NT2/D1 (cell line): ENCODE measurements at regions not wholly inside any gene's neighbourhood (a gene's known extent, or its start where the extent isn't known, plus 50 kb on each side); places are given as distances from the start of the nearest gene placed in this dataset.

Experiments used
- DNase-seq: peaks from one replicate; pipeline ENCODE4 v3.0.0-alpha.2; 2011; ENCODE audit warnings: low read depth, low spot score
- H3K27me3 ChIP-seq: 2 replicates; pipeline ENCODE4 v1.6.0; 2011; ENCODE audit warnings: mild to moderate bottlenecking; ENCODE audit not compliant: insufficient read length, insufficient read depth
- H3K36me3 ChIP-seq: 2 replicates; pipeline ENCODE4 v1.6.1; 2011; ENCODE audit warnings: mild to moderate bottlenecking, low read length, mixed read lengths; ENCODE audit not compliant: insufficient read depth, insufficient read length
- H3K4me1 ChIP-seq: 2 replicates; pipeline ENCODE4 v1.5.1; 2011; ENCODE audit not compliant: insufficient read depth, insufficient read length
- H3K4me3 ChIP-seq: 2 replicates; pipeline ENCODE4 v1.5.1; 2011; ENCODE audit warnings: low read depth; ENCODE audit not compliant: insufficient read length
- H3K9ac ChIP-seq: 2 replicates; pipeline ENCODE4 v1.6.0; 2011; ENCODE audit warnings: low read depth; ENCODE audit not compliant: insufficient read length
- H3K9me3 ChIP-seq: 2 replicates; pipeline ENCODE4 v1.5.1; 2011; ENCODE audit warnings: mild to moderate bottlenecking, low read length; ENCODE audit not compliant: insufficient read depth
- SUZ12 ChIP-seq: IDR thresholded peaks from 2 replicates; pipeline ENCODE4 v1.6.1; 2011; ENCODE audit not compliant: insufficient read length, insufficient read depth; ENCODE audit errors: extremely low read depth
- YY1 ChIP-seq: IDR thresholded peaks from 2 replicates; pipeline ENCODE4 v1.6.1; 2011; ENCODE audit not compliant: insufficient read length, insufficient read depth
- ZNF274 ChIP-seq: IDR thresholded peaks from 2 replicates; pipeline ENCODE4 v1.6.1; 2011; ENCODE audit warnings: mild to moderate bottlenecking, low read depth, low read length

DNA sequence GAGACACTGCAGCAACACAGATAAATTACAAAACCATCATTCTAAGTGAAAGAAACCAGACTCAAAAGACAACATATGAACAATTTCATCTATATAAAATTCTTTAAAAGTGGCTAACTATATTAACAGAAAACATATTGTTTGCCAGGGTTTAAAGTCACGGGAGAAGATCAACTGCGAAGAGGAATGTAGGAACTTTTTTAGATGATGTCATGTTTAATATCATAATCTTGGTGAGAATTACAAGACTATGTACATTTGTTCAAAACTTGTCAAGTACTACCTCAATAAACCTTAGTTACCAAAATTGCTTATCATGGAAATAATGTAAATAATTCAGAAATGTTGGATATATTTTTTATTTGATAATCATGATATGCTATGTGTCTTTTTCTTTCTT is 395.1 kb upstream of the PLSCR5 start:
- H3K9me3 ChIP-seq: no peaks in the 10 kb centered on the region
- TF ChIP-seq SUZ12 (no peak), YY1 (no peak), ZNF274 (no peak)
- no peaks in the 10 kb centered on the region for H3K4me1 ChIP-seq
- no peak overlapping the region for H3K9ac ChIP-seq
- DNase-seq: no peak
- no peak overlapping the region for H3K4me3 ChIP-seq
- H3K27me3 ChIP-seq: no peaks in the 10 kb centered on the region
- no peaks in the 10 kb centered on the region for H3K36me3 ChIP-seq

DNA sequence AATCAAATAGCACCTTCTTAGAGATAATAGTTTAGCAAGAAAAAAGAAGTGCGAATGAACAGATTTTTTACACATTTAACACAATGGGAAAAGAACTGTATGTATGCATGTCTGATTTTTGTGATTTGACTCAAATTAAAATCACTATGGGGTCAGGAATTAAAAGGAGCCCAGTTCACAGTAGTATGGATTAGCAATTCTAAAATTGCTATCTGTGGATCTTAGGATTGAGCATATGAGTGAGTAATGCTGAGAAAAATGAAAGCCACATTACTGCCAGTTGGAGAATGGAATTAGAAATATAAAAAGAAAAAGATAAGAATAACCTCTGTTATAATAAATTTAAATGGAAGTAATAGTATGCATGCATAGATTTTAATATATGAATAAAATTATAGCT is 386.8 kb upstream of the PLSCR5 start:
- TF ChIP-seq SUZ12 (no peak), ZNF274 (no peak), YY1 (no peak)
- H3K27me3 ChIP-seq: no peaks in the 10 kb centered on the region

DNA sequence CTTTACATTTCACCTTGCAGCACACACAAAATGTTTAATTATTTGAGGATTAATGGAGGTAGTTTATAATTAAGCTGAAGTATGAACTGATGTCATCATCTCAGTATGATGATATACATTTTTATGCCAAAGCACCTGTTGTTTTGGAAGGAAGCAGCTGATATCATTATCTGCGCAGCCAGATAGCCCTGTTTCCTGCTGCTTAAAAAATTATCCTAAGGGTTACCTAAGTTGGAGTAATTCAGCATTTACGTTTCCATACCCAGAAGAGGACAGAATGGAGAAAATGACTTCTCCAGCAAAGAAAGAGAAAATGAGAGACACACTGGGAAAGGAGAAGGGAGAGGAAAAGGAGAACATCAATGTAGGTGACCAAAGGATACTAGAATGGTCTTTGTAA is 370.3 kb upstream of the PLSCR5 start:
- H3K9ac ChIP-seq: no peak overlapping the region
- H3K4me1 ChIP-seq: no peaks in the 10 kb centered on the region
- no peaks in the 10 kb centered on the region for H3K9me3 ChIP-seq
- no peaks in the 10 kb centered on the region for H3K27me3 ChIP-seq
- no peak for DNase-seq
- H3K36me3 ChIP-seq: no peaks in the 10 kb centered on the region
- no peak overlapping the region for H3K4me3 ChIP-seq
- no peak for TF ChIP-seq SUZ12

More for the DNA sequence above, 386.8 kb upstream of the PLSCR5 start:
- no peak overlapping the region for H3K9ac ChIP-seq
- H3K36me3 ChIP-seq: no peaks in the 10 kb centered on the region
- H3K9me3 ChIP-seq: no peaks in the 10 kb centered on the region
- no peak for DNase-seq
- no peaks in the 10 kb centered on the region for H3K4me1 ChIP-seq
- H3K4me3 ChIP-seq: no peak overlapping the region

DNA sequence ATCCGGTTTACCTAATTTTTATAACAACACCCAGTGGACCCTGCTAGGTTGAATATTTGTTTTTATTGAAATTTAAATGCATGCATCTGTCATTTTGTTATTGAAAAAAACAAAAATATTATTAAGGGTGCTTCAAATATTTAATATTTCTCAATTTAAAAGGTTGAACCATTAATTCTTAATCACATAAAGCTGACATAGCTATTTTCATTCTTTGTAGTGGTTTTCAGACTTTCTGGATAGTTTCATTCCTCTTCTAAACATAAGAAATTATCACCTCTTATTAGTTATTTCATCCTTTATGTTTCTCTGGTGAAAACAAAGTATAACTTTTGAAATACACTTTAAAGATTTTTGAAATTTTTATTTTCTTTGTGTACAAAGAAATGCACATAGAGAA is 369.9 kb upstream of the PLSCR5 start:
- TF ChIP-seq YY1 (no peak), SUZ12 (no peak), ZNF274 (no peak)
- no peak for DNase-seq
- H3K4me1 ChIP-seq: no peaks in the 10 kb centered on the region
- H3K27me3 ChIP-seq: no peaks in the 10 kb centered on the region
- H3K4me3 ChIP-seq: no peak overlapping the region
- H3K36me3 ChIP-seq: no peaks in the 10 kb centered on the region
- H3K9ac ChIP-seq: no peak overlapping the region
- H3K9me3 ChIP-seq: no peaks in the 10 kb centered on the region

DNA sequence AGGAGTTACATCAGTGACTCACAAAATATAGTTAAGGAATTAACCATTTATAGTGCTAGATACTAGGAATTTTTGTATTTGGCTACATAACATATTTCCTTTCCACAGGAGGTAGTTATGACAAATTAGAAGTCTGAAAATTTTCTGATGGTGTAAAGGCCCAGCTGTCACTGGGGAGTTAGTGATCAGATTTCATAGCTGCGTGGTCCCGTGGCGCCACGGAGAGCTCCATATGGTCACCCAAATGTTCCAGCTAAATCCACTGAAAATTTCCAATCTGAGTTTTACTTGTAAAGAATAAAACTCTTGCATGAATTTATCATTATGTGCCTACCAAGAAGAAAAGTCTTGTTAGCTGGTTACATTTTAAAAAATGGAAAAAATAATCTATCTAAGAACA is 368.9 kb upstream of the PLSCR5 start:
- DNase-seq: no peak
- no peak overlapping the region for H3K9ac ChIP-seq
- no peak overlapping the region for H3K4me3 ChIP-seq
- H3K27me3 ChIP-seq: no peaks in the 10 kb centered on the region
- H3K4me1 ChIP-seq: no peaks in the 10 kb centered on the region
- no peak for TF ChIP-seq ZNF274
- no peaks in the 10 kb centered on the region for H3K36me3 ChIP-seq
- no peaks in the 10 kb centered on the region for H3K9me3 ChIP-seq

DNA sequence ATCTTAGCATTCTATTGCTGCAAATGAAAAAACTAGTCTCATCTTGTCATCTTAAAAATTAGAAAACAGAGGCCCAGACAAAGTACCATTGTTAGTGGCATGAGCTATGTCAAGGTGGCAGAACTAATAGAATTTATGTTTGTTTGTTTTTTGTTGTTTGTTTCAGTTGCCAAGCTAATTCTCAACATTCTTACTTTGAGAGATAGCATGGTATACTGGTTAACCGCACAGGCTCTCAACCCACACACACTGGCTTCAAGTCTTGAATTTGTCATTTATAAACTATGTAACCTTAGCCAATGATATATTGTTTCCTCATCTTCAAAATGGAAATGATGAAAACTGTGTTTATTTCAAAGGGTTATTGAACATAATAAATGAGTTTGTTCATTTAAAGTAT is 367.6 kb upstream of the PLSCR5 start:
- Histone ChIP-seq H3K9me3 (no peaks in the 10 kb centered on the region), H3K4me3 (no peak overlapping the region), H3K9ac (no peak overlapping the region), H3K27me3 (no peaks in the 10 kb centered on the region), H3K4me1 (no peaks in the 10 kb centered on the region), H3K36me3 (no peaks in the 10 kb centered on the region)
- no peak for TF ChIP-seq ZNF274
- no peak for TF ChIP-seq YY1
- no peak for TF ChIP-seq SUZ12
- DNase-seq: no peak

DNA sequence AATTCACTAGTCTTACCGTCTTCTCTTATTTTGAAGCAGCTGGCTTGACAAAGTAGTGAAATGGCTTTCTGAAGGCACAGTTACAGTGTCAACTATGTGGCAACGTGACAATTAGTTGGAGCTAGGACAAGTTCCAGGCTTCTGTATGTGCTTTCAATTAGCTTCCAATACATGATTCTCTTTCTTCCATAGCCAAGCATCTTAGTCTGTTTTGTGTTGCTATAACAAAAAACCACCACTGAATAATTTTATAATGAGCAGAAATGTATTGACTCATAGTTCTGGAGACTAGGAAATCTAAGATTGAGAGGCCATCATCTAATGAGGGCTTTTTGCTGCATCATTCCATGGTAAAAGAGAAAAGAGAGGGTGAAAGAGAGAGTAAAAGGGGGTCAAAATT is 365.1 kb upstream of the PLSCR5 start:
- DNase-seq: no peak
- H3K9ac ChIP-seq: no peak overlapping the region
- H3K9me3 ChIP-seq: no peaks in the 10 kb centered on the region
- TF ChIP-seq SUZ12: no peak
- no peak for TF ChIP-seq YY1
- no peak for TF ChIP-seq ZNF274
- H3K27me3 ChIP-seq: no peaks in the 10 kb centered on the region
- no peak overlapping the region for H3K4me3 ChIP-seq
- H3K4me1 ChIP-seq: no peaks in the 10 kb centered on the region
- no peaks in the 10 kb centered on the region for H3K36me3 ChIP-seq

DNA sequence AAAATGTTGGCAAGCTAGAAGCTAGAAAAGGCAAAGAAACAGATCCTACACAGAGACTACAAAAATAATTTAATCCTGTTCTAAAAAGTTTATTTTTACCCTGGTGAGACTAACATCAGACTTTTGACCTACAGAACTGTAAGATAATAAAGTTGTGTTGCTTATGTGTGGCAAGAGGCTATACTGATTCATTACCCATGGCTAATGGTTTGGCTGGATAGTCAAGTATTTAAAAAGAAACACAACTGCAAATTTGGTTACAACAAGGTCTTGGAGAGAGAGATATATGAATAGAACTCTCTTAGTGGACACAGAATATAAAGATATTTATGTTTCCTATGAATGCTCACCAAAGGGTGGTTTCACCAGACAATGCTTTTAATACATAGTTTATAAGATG is 364.2 kb upstream of the PLSCR5 start:
- Histone ChIP-seq H3K36me3 (no peaks in the 10 kb centered on the region), H3K27me3 (no peaks in the 10 kb centered on the region), H3K4me3 (no peak overlapping the region), H3K9ac (no peak overlapping the region), H3K9me3 (no peaks in the 10 kb centered on the region), H3K4me1 (no peaks in the 10 kb centered on the region)
- no peak for DNase-seq
- TF ChIP-seq ZNF274 (no peak), SUZ12 (no peak), YY1 (no peak)
